ENCODE measurements at regions not wholly inside any gene's neighbourhood (a gene's known extent, or its start where the extent isn't known, plus 50 kb on each side); places are given as distances from the start of the nearest gene placed in this dataset.

- H3K4me1 Mint-ChIP-seq (ENCODE audit: low read depth in 2 of 2): peaks cover 0 to 5% of the 10 kb centered on the region in 2 donors
- ATAC-seq (no peak), DNase-seq (ENCODE audit: low spot score) (no peak)
- H3K9me3 Mint-ChIP-seq: no peaks in the 10 kb centered on the region
- H3K36me3 Mint-ChIP-seq: peaks cover 6% of the 10 kb centered on the region
- H3K27me3 Mint-ChIP-seq: no peaks in the 10 kb centered on the region
- no peak overlapping the region for H3K4me3 Mint-ChIP-seq
- no peak overlapping the region for H3K27ac Mint-ChIP-seq
These were observed 77.0 kb upstream of the IRF2BP2 start for GRCh38 chr1:234687011-234687410.

GRCh38 chr1:234686035-234686434, 76.1 kb upstream of the IRF2BP2 start:
- Mint-ChIP-seq H3K9me3 (no peaks in the 10 kb centered on the region), H3K4me3 (no peak overlapping the region), H3K27ac (no peak overlapping the region), H3K27me3 (no peaks in the 10 kb centered on the region), H3K36me3 (peaks cover 6% of the 10 kb centered on the region), H3K4me1 (ENCODE audit: low read depth in 2 of 2) (peaks cover 0 to 5% of the 10 kb centered on the region in 2 donors)
- DNase-seq (ENCODE audit: low spot score): no peak
- no peak for ATAC-seq

- H3K36me3 Mint-ChIP-seq: peaks cover 6% of the 10 kb centered on the region
- ATAC-seq: no peak
- H3K27ac Mint-ChIP-seq: no peak overlapping the region
- H3K4me1 Mint-ChIP-seq (ENCODE audit: low read depth in 2 of 2): peaks cover 0 to 5% of the 10 kb centered on the region in 2 donors
- H3K9me3 Mint-ChIP-seq: no peaks in the 10 kb centered on the region
- no peak overlapping the region for H3K4me3 Mint-ChIP-seq
- H3K27me3 Mint-ChIP-seq: no peaks in the 10 kb centered on the region
- DNase-seq (ENCODE audit: low spot score): no peak
These were observed 74.9 kb upstream of the IRF2BP2 start for GRCh38 chr1:234684856-234685255.

GRCh38 chr1:234683861-234684632, 74.1 kb upstream of the IRF2BP2 start:
- Mint-ChIP-seq H3K4me1 (ENCODE audit: low read depth in 2 of 2) (peaks cover 0 to 5% of the 10 kb centered on the region in 2 donors), H3K27me3 (no peaks in the 10 kb centered on the region), H3K4me3 (no peak overlapping the region), H3K36me3 (peaks cover 6% of the 10 kb centered on the region), H3K27ac (peak overlapping the region in 1 of 2 donors; percentile 60), H3K9me3 (no peaks in the 10 kb centered on the region)
- peak; percentile 86 to 90 for ATAC-seq
- DNase-seq (ENCODE audit: low spot score): peak; percentile 73

- no peaks in the 10 kb centered on the region for H3K27me3 Mint-ChIP-seq
- no peak for DNase-seq (ENCODE audit: low spot score)
- no peak overlapping the region for H3K4me3 Mint-ChIP-seq
- H3K9me3 Mint-ChIP-seq: no peaks in the 10 kb centered on the region
- no peak for ATAC-seq
- H3K4me1 Mint-ChIP-seq (ENCODE audit: low read depth in 2 of 2): peaks cover 0 to 5% of the 10 kb centered on the region in 2 donors
- H3K36me3 Mint-ChIP-seq: peaks cover 6% of the 10 kb centered on the region
- H3K27ac Mint-ChIP-seq: peak overlapping the region in 1 of 2 donors; percentile 60
These were observed 73.3 kb upstream of the IRF2BP2 start for GRCh38 chr1:234683127-234683860.

GRCh38 chr1:234681990-234682389, 72.0 kb upstream of the IRF2BP2 start:
- DNase-seq (ENCODE audit: low spot score) (no peak), ATAC-seq (no peak)
- Mint-ChIP-seq H3K27me3 (no peaks in the 10 kb centered on the region), H3K4me3 (no peak overlapping the region), H3K36me3 (peaks cover 6% of the 10 kb centered on the region), H3K4me1 (ENCODE audit: low read depth in 2 of 2) (peaks cover 0 to 5% of the 10 kb centered on the region in 2 donors), H3K27ac (no peak overlapping the region), H3K9me3 (no peaks in the 10 kb centered on the region)

GRCh38 chr1:234681065-234681464, 71.1 kb upstream of the IRF2BP2 start:
- no peak overlapping the region for H3K27ac Mint-ChIP-seq
- ATAC-seq: no peak
- H3K9me3 Mint-ChIP-seq: no peaks in the 10 kb centered on the region
- H3K36me3 Mint-ChIP-seq: peaks cover 6% of the 10 kb centered on the region
- H3K4me3 Mint-ChIP-seq: no peak overlapping the region
- DNase-seq (ENCODE audit: low spot score): no peak
- peaks cover 0 to 9% of the 10 kb centered on the region in 2 donors for H3K4me1 Mint-ChIP-seq (ENCODE audit: low read depth in 2 of 2)
- no peaks in the 10 kb centered on the region for H3K27me3 Mint-ChIP-seq

- no peak for ATAC-seq
- Mint-ChIP-seq H3K4me1 (ENCODE audit: low read depth in 2 of 2) (peaks cover 0 to 12% of the 10 kb centered on the region in 2 donors), H3K9me3 (no peaks in the 10 kb centered on the region), H3K27ac (no peak overlapping the region), H3K36me3 (peaks cover 2% of the 10 kb centered on the region), H3K27me3 (no peaks in the 10 kb centered on the region), H3K4me3 (no peak overlapping the region)
- DNase-seq (ENCODE audit: low spot score): no peak
These were observed 70.4 kb upstream of the IRF2BP2 start for GRCh38 chr1:234680331-234680904.

- Mint-ChIP-seq H3K4me1 (ENCODE audit: low read depth in 2 of 2) (peaks cover 0 to 10% of the 10 kb centered on the region in 2 donors), H3K27ac (peak overlapping the region in 1 of 2 donors; percentile 67), H3K4me3 (peak overlapping the region; percentile 64), H3K36me3 (no peaks in the 10 kb centered on the region), H3K27me3 (no peaks in the 10 kb centered on the region), H3K9me3 (no peaks in the 10 kb centered on the region)
- DNase-seq (ENCODE audit: low spot score): no peak
- peak; percentile 67 to 84 for ATAC-seq
These were observed 66.2 kb upstream of the IRF2BP2 start for GRCh38 chr1:234676103-234676594.

- H3K9me3 Mint-ChIP-seq: no peaks in the 10 kb centered on the region
These were observed 65.6 kb upstream of the IRF2BP2 start for GRCh38 chr1:234675572-234675971.

GRCh38 chr1:234675006-234675405, 65.0 kb upstream of the IRF2BP2 start:
- H3K4me3 Mint-ChIP-seq: no peak overlapping the region
- no peaks in the 10 kb centered on the region for H3K36me3 Mint-ChIP-seq
- no peaks in the 10 kb centered on the region for H3K9me3 Mint-ChIP-seq
- H3K27ac Mint-ChIP-seq: no peak overlapping the region
- peaks cover 0 to 10% of the 10 kb centered on the region in 2 donors for H3K4me1 Mint-ChIP-seq (ENCODE audit: low read depth in 2 of 2)
- ATAC-seq (no peak), DNase-seq (ENCODE audit: low spot score) (no peak)
- H3K27me3 Mint-ChIP-seq: no peaks in the 10 kb centered on the region

More at GRCh38 chr1:234675572-234675971, 65.6 kb upstream of the IRF2BP2 start:
- H3K27me3 Mint-ChIP-seq: no peaks in the 10 kb centered on the region
- peak overlapping the region in 1 of 2 donors; percentile 67 for H3K27ac Mint-ChIP-seq
- H3K4me3 Mint-ChIP-seq: peak overlapping the region; percentile 64
- DNase-seq (ENCODE audit: low spot score) (no peak), ATAC-seq (no peak)
- H3K4me1 Mint-ChIP-seq (ENCODE audit: low read depth in 2 of 2): peaks cover 0 to 10% of the 10 kb centered on the region in 2 donors
- H3K36me3 Mint-ChIP-seq: no peaks in the 10 kb centered on the region

GRCh38 chr1:234674218-234674815, 64.3 kb upstream of the IRF2BP2 start:
- no peaks in the 10 kb centered on the region for H3K9me3 Mint-ChIP-seq
- H3K36me3 Mint-ChIP-seq: no peaks in the 10 kb centered on the region
- no peak for DNase-seq (ENCODE audit: low spot score)
- no peak overlapping the region for H3K4me3 Mint-ChIP-seq
- peaks cover 0 to 10% of the 10 kb centered on the region in 2 donors for H3K4me1 Mint-ChIP-seq (ENCODE audit: low read depth in 2 of 2)
- H3K27me3 Mint-ChIP-seq: no peaks in the 10 kb centered on the region
- peak overlapping the region in 1 of 2 donors; percentile 31 for H3K27ac Mint-ChIP-seq
- peak in 1 of 2 donors; percentile 40 for ATAC-seq

- ATAC-seq: no peak
- H3K9me3 Mint-ChIP-seq: no peaks in the 10 kb centered on the region
- peaks cover 0 to 10% of the 10 kb centered on the region in 2 donors for H3K4me1 Mint-ChIP-seq (ENCODE audit: low read depth in 2 of 2)
- no peak overlapping the region for H3K4me3 Mint-ChIP-seq
- H3K27ac Mint-ChIP-seq: peak overlapping the region in 1 of 2 donors; percentile 7
- H3K36me3 Mint-ChIP-seq: no peaks in the 10 kb centered on the region
- no peak for DNase-seq (ENCODE audit: low spot score)
- H3K27me3 Mint-ChIP-seq: no peaks in the 10 kb centered on the region
These were observed 62.6 kb upstream of the IRF2BP2 start for GRCh38 chr1:234672349-234673135.

All from natural killer cell treated with Interleukin-12 subunit alpha and Interleukin-12 subunit beta and Interleukin-15 and Interleukin-18, amount 100 ng/mL, for 72 hours (primary cell).